Subcutaneous abdominal adipose tissue (tissue), 5 donors: ENCODE measurements at regions not wholly inside any gene's neighbourhood (a gene's known extent, or its start where the extent isn't known, plus 50 kb on each side); places are given as distances from the start of the nearest gene placed in this dataset.

Experiments
- H3K27ac ChIP-seq: one replicate; pipeline ENCODE4 v1.7.0; 2013; ENCODE audit warnings: low read depth, mild to moderate bottlenecking, inconsistent platforms, low read length, moderate library complexity
- H3K27me3 ChIP-seq, 5 donors: one replicate each; pipeline ENCODE4 v1.7.0; 2013; ENCODE audit warnings: low read length in 5 of 5, inconsistent platforms in 1 of 5; ENCODE audit not compliant: control insufficient read depth in 5 of 5, insufficient read depth in 4 of 5
- H3K36me3 ChIP-seq, 5 donors: one replicate each; pipeline ENCODE4 v1.7.0; 2013; ENCODE audit warnings: low read length in 5 of 5; ENCODE audit not compliant: control insufficient read depth in 5 of 5, insufficient read depth in 5 of 5
- H3K4me1 ChIP-seq, 5 donors: one replicate each; pipeline ENCODE4 v1.7.0; 2013; ENCODE audit warnings: low read length in 5 of 5, mild to moderate bottlenecking in 3 of 5, moderate library complexity in 1 of 5; ENCODE audit not compliant: control insufficient read depth in 5 of 5, insufficient read depth in 5 of 5
- H3K4me3 ChIP-seq, 5 donors: one replicate each; pipeline ENCODE4 v1.7.0; 2013; ENCODE audit warnings: low read length in 5 of 5, low read depth in 1 of 5
- H3K9ac ChIP-seq, 5 donors: one replicate each; pipeline ENCODE4 v1.7.0; 2013; ENCODE audit warnings: low read length in 5 of 5, mild to moderate bottlenecking in 4 of 5, moderate library complexity in 3 of 5
- H3K9me3 ChIP-seq, 5 donors: one replicate each; pipeline ENCODE4 v1.7.0; 2013; ENCODE audit warnings: low read length in 5 of 5; ENCODE audit not compliant: control insufficient read depth in 5 of 5
- donor health status: healthy.
- donor health status: healthy.
- donor health status: healthy.
- donor health status: healthy.
- donor health status: healthy.

GRCh38 chr1:182003953-182004586 lies 57.4 kb downstream of the ZNF648 start:
- peak overlapping the region in 2 of 5 donors; percentile 18 to 31 for H3K4me3 ChIP-seq
- peaks cover 0 to 3% (median 0%) of the 10 kb centered on the region in 5 donors for H3K27me3 ChIP-seq
- H3K9ac ChIP-seq: no peak overlapping the region
- H3K4me1 ChIP-seq: peaks cover 0 to 19% (median 5%) of the 10 kb centered on the region in 5 donors
- peaks cover 0 to 4% (median 0%) of the 10 kb centered on the region in 5 donors for H3K9me3 ChIP-seq
- no peak overlapping the region for H3K27ac ChIP-seq
- no peaks in the 10 kb centered on the region for H3K36me3 ChIP-seq

GRCh38 chr1:182003025-182003725 lies 58.3 kb downstream of the ZNF648 start:
- Histone ChIP-seq H3K9ac (no peak overlapping the region), H3K27me3 (peaks cover 0 to 3% (median 0%) of the 10 kb centered on the region in 5 donors), H3K4me3 (no peak overlapping the region), H3K27ac (no peak overlapping the region), H3K36me3 (no peaks in the 10 kb centered on the region), H3K4me1 (peaks cover 0 to 19% (median 5%) of the 10 kb centered on the region in 5 donors), H3K9me3 (peaks cover 0 to 4% (median 0%) of the 10 kb centered on the region in 5 donors)

- Histone ChIP-seq H3K4me3 (peak overlapping the region in 1 of 5 donors; percentile 4), H3K9ac (no peak overlapping the region), H3K27me3 (peaks cover 0 to 3% (median 0%) of the 10 kb centered on the region in 5 donors), H3K36me3 (no peaks in the 10 kb centered on the region), H3K4me1 (peaks cover 0 to 19% (median 5%) of the 10 kb centered on the region in 5 donors), H3K9me3 (peaks cover 0 to 4% (median 0%) of the 10 kb centered on the region in 5 donors), H3K27ac (no peak overlapping the region)
Observed at GRCh38 chr1:182002570-182002969, 58.9 kb downstream of the ZNF648 start.

GRCh38 chr1:181998858-181999257 lies 62.7 kb downstream of the ZNF648 start:
- Histone ChIP-seq H3K27ac (no peak overlapping the region), H3K9ac (no peak overlapping the region), H3K36me3 (no peaks in the 10 kb centered on the region), H3K4me1 (peaks cover 0 to 12% (median 5%) of the 10 kb centered on the region in 5 donors), H3K4me3 (no peak overlapping the region), H3K27me3 (peaks cover 0 to 3% (median 0%) of the 10 kb centered on the region in 5 donors), H3K9me3 (no peaks in the 10 kb centered on the region)

- no peaks in the 10 kb centered on the region for H3K27me3 ChIP-seq
- H3K9me3 ChIP-seq: no peaks in the 10 kb centered on the region
- H3K4me3 ChIP-seq: no peak overlapping the region
- H3K36me3 ChIP-seq: no peaks in the 10 kb centered on the region
- H3K4me1 ChIP-seq: peaks cover 2 to 7% (median 3%) of the 10 kb centered on the region in 5 donors
- H3K27ac ChIP-seq: no peak overlapping the region
- no peak overlapping the region for H3K9ac ChIP-seq
Observed at GRCh38 chr1:181992072-181992471, 69.4 kb downstream of the ZNF648 start.

- no peak overlapping the region for H3K4me3 ChIP-seq
Observed at GRCh38 chr1:181990728-181991127, 70.8 kb downstream of the ZNF648 start.

GRCh38 chr1:181989261-181989920 lies 72.1 kb downstream of the ZNF648 start:
- peaks cover 3 to 25% (median 13%) of the 10 kb centered on the region in 5 donors for H3K4me1 ChIP-seq
- no peak overlapping the region for H3K27ac ChIP-seq
- H3K4me3 ChIP-seq: no peak overlapping the region
- H3K9me3 ChIP-seq: no peaks in the 10 kb centered on the region
- H3K27me3 ChIP-seq: no peaks in the 10 kb centered on the region
- no peaks in the 10 kb centered on the region for H3K36me3 ChIP-seq
- H3K9ac ChIP-seq: no peak overlapping the region

More at GRCh38 chr1:181990728-181991127, 70.8 kb downstream of the ZNF648 start:
- no peaks in the 10 kb centered on the region for H3K36me3 ChIP-seq
- no peaks in the 10 kb centered on the region for H3K27me3 ChIP-seq
- no peak overlapping the region for H3K9ac ChIP-seq
- H3K27ac ChIP-seq: no peak overlapping the region
- peaks cover 3 to 20% (median 10%) of the 10 kb centered on the region in 5 donors for H3K4me1 ChIP-seq
- H3K9me3 ChIP-seq: no peaks in the 10 kb centered on the region

GRCh38 chr1:181987996-181988395 lies 73.5 kb downstream of the ZNF648 start:
- Histone ChIP-seq H3K9me3 (no peaks in the 10 kb centered on the region), H3K4me1 (peaks cover 3 to 25% (median 13%) of the 10 kb centered on the region in 5 donors), H3K9ac (no peak overlapping the region), H3K27me3 (no peaks in the 10 kb centered on the region), H3K27ac (no peak overlapping the region), H3K4me3 (no peak overlapping the region), H3K36me3 (no peaks in the 10 kb centered on the region)

- H3K36me3 ChIP-seq: no peaks in the 10 kb centered on the region
- H3K27ac ChIP-seq: no peak overlapping the region
- no peaks in the 10 kb centered on the region for H3K27me3 ChIP-seq
- no peak overlapping the region for H3K4me3 ChIP-seq
- no peak overlapping the region for H3K9ac ChIP-seq
- peaks cover 3 to 25% (median 13%) of the 10 kb centered on the region in 5 donors for H3K4me1 ChIP-seq
- H3K9me3 ChIP-seq: no peaks in the 10 kb centered on the region
Observed at GRCh38 chr1:181987334-181987895, 74.1 kb downstream of the ZNF648 start.
